ENCODE measurements at regions not wholly inside any gene's neighbourhood (a gene's known extent, or its start where the extent isn't known, plus 50 kb on each side); places are given as distances from the start of the nearest gene placed in this dataset.
A peak's percentile ranks its signal among the peaks of the same experiment; 100 is the strongest.

DNA sequence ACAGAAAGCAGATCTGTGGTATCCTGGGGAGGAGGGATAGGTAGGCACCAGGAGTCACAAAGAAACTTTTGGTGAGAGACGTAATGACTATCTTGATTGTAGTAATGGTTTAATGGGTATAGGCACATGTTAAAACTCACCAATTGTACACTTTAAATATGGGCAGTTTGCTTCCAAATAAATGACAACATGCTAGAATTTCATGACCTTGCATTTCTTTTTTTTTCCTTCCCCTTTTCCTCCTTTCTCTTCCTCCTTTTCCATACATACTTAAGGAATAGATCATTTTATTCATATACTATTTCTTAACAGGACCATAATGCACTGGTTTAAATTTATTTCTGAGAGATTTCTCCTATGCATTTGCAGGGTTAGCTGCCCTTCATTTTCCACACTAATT, 341.8 kb downstream of the TMEM182 start:
- DNase-seq = no peak

DNA sequence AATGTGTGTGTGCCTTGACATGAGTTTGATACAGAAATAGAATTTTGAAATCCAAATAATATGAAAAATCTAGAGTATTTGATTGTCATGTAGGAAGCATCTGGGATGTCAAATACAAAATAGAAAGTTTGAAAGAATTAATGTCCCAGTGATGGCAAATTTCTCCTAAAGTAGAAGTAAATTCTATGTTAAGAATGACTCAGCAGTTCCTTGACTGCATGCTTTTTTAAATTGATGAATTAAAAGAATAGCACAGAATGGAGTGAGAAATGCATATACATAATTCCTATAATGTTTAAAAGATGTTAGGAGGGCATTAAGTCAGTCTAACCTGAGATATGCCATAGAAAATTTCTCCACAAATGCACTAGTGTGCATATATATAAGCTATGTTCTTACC, 357.5 kb downstream of the TMEM182 start:
- DNase-seq = no peak

DNA sequence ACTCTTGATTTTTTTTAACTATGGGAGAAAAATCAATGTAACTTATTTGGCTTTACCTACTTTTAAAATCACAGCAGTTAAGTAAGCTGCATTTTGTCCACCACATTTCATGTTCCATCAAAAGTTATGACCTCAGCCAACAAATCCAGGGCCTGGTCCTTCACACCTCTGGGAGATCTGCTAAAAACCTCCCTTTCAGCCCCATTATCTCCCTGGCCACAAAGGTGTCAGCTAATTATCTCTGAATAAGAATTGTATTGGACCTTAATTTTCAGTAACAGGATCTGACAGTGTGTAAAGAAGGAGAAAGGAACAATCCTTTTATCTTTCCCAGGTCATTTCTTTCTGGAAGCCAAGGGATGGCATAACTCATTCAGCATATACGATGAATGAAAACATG, 359.3 kb downstream of the TMEM182 start:
- no peak for DNase-seq

DNA sequence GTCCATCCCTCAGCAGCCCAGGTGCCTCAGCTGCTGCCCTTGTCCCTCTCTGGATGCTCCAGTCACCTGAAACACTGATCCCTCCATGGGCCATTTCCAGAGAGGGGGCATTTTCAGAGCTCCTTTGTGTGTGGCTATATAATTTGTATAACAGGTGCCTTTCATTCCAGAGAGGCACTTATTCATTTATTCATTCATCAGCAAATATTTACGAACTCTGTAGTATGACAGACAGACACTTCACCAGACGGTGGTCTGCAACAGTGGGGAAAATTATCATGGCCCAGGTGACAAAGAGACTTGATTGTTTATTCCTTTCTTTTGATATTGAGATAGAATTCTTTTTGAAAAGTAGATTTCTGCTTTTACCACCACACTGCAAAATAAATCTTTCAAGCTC, 361.7 kb downstream of the TMEM182 start:
- no peak for DNase-seq

DNA sequence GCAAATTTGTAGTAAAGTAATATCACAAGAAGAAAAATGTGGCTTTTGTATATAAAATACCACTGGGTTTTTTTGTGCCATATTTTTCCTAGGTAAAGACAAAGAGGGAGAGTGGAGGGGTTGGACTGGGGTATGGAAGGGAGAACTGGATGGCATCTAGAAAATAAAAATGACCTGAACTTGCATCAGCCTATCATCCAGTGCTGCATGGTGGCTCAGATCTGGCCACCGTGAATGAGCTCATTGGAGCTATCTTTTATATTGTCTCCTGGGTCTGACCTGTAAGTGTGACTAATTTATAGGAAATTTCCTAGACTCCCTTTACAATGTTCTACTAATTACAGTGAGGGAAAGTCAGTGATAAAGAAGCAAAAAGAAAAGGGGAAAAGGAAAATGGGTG, 369.0 kb downstream of the TMEM182 start:
- DNase-seq = no peak

DNA sequence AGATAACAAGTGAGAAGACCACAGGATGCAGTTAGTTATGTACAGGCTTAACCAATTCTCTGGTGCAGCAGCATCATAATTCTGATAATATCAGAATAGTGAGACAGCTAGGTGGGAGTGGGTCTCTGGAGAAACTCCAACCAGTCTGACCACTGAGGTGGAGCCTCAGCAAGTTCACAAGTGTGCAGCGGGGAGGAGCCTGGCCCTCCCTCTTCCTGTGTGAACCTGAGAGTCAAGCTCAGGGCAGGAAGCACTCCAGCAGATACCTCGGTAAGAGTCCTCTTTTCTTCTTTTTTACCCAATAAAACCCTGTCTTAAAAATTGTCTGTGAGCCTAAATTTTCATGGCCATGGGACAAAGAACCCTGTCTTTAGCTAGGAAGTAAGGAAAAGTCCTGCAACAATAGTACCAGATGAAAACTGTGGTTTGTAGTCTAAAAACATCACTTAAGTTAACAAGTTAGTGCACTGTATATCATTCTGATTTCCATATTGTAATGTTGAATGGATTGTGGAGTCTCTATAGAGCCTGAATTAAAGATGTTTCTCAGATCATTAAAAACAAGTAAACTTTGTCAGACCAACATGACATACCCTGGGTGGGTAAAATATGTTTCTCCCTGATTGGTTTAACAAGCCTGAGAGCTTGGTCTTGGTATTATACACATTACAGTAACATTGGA, 370.8 kb downstream of the TMEM182 start:
- DNase-seq = no peak

DNA sequence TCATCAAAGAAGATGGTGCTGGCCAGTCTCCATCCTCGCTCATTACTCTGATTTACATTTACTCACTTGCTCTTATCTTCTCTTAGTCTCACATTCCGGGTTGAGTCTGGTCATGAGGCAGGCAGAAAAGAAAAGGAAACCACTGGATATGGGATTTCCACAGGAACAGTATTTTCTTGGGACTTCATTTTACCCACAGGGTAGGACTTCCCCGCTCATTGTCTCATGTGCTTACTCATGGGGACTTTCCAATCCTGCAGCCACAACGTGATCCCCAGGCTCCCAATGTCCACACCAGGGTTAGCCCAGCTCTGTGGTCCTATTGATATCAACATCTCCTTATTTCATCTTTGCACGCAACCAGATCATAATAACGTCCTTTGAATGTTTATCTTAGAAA, 373.8 kb downstream of the TMEM182 start:
- no peak for DNase-seq

DNA sequence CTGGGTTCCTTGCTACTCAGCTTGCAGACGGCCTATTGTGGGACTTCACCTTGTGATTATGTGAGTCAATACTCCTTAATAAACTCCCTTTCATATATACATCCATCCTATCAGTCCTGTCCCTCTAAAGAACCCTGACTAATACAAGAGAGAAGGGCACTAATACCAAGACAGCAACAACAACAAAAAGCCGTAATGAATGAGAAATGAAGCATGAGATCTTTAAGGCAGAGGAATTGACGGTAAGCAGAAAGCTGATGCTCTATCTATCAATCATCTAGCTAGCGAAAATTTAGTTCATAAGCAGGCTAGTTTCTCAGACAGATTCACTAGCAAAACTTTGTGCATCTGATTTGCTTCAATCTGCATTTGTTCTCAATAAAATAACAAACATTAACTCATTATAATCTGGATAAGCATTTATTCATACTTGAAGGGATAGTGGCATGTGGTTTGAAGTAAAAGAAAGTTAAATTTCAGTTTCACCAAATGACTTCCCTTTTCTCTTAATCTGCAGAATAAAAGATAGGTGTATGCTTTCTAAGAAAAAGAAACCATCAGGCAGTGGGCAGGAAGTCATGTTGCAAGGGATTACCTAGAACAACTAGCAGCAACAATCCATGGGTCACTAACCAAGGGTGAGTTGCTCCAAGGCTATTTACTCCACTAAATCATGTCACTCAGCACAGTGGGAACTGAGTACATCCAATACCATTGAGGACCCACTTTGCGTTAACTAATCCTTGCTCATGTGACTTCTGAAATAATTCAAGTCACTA, 376.5 kb downstream of the TMEM182 start:
- DNase-seq = no peak

DNA sequence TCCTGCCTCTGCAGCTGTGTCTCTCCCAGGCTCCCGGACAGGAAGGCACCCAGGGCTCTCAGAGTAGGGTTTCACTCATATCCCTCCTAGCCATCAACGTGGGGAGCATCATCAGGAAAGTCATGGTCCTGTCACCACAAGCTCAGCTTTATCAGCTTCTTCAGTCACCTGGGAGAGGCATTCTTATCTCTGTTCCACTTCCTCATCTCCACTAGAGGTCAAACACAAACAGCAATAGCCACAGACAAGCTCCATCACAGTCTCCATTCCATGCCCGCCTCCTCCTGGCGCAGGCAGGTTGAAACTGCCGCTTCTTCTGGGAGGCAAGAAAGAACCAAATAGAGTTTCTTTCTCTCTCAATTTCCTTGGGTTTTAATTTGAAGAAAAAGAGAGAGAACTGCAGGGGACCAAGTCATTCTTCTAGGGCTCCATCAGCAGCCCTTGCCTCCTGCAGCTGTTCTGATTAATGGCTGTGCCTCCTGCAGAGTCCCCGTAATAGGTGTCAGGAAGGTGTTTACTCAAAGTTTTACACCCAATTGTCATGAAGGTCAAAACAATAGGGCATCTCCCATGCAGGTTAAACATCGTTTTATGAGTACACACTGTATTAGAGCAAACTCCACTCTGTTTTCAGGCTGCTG, 377.9 kb downstream of the TMEM182 start:
- no peak for DNase-seq

DNA sequence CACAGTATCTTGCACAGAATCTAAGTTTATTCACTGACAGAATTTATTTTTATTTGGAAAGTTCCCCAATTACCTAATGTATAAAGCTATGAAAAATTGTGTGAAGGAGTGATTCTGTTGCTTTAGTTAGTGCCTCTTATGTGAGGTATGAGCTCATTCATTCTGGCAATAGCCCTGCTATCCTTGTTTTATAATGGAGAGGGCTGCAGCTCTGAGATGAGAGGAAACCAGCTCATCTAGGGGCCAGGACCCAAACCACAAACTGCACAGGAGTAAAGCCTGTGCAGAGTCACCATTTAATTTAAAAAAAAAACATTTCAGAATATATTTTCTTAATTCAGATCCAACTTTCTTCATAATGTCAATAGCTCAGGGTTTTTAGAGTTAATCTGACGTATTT, 383.0 kb downstream of the TMEM182 start:
- no peak for DNase-seq

DNA sequence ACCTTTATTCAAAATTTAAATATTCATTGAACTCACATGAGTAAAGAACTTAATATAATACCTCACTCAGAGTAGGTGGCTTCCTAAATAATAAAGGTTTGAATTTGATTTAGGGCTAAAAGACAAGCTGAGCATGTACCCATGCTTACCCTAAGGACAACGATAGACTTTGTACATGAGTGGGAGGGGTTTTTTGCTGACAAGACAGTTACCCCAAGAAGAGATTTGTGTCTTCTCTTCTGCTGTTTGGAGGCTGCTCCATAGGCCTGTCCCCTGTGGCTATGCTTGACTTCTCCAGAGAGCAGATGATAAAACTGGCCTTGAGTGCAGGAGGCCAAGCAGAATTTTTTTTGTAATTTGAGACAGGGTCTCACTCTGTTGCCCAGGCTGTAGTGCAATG, 383.9 kb downstream of the TMEM182 start:
- DNase-seq = no peak

DNA sequence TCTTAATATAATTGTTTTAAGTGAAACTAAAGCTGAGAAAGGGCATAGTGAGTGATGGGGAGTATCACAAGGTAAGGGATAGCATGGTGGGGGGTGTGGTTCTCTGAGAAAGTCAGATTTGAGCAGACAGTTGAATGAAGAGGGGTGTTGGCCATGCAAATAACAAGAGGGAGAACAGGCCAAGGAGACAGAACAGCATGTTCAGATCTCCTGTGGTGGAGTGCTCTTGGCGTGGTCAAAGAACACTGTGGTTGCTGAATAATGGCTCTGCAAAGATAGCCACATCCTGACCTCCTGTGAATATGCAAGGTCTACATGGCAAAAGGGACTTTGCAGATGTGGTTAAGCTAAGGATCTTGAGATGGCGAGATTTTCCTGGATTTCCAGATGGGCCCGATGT, 389.2 kb downstream of the TMEM182 start:
- no peak for DNase-seq

DNA sequence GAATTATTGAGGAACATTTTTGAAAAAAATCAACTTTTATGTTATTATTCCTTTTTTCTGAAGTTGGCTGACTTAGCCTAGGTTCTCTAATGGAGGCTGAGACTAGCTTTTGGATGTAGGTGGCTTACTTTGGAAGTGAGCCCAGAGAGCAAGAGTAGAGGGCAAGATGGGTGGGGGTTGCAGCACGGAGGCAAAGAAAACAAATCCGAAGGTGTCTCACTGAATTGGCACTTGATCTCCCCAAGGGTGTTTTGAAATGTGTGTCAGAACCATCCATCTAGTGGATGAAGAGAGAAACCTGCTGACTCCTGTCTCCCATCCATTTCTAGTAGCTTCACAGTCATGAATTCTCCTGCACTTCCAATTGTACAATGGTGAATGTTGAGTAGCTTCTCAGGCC, 390.7 kb downstream of the TMEM182 start:
- no peak for DNase-seq

DNA sequence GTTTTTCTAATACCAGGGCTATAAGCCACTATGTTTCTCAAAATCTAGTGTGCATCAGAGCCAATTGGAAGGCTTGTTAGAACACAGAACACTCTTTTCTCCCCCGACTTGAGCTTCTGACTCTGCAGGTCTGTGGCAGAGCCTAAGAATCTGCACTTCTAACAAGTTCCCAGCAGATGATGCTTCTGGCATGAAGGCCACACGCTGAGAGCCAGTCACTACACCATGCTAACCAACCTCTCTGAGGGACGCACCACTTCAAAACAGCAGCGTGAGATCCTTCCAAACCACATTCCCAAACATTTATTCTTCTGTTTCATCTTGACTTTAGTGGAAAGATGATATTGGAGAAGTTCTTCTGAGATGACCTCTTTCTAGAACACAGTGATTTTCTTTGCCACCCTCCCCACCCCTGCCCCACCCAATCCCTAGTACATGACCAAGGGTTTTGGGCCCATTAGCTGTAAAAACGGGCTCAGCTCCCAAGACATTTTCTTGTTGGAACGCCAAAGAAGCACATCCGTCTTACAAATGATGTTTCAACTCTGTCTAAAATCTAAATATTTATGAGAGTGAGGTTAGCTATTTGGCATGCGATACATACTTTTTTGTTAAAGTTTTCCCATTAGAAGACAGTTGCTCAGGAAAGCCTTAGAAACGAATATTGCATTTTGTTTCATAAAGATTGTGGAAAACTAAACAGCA, 391.9 kb downstream of the TMEM182 start:
- no peak for DNase-seq

DNA sequence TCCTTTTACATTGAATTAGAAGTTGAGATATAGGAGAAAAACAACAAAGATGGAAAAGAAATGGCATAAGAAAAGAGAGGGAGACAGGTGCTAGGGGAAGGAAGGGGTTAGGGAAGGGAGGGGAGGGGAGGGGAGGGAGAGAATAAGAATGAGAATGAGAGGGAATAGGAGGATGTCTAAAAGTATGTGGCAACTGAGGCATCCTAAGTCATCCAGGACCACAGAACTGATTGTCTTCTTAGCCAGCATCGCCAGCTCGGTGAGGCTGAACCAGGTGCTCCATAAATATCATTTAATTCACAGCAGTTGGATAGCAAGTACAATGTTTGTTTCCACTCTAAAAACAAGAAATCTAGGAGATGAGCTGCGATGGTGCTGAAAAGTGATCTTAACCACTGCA, 393.5 kb downstream of the TMEM182 start:
- no peak for DNase-seq

DNA sequence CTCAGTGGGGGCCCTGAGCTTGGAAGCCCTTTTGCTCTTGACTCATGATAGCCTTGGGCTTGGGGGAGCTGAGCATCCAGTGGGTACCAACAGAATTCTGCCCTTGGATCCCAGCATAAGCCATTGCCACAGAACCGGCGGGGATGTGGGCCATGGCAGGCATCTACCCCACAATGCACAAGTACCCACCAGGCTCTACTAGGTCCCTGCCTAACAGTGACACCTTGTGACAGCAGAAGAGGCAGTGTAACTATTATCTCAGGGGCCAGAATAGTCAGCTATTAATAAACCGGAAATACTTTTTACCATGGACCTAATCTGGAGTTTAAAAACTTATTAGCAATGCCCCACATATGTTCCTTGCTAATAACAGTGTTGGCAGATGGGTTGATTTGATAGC, 397.2 kb downstream of the TMEM182 start:
- no peak for DNase-seq

DNA sequence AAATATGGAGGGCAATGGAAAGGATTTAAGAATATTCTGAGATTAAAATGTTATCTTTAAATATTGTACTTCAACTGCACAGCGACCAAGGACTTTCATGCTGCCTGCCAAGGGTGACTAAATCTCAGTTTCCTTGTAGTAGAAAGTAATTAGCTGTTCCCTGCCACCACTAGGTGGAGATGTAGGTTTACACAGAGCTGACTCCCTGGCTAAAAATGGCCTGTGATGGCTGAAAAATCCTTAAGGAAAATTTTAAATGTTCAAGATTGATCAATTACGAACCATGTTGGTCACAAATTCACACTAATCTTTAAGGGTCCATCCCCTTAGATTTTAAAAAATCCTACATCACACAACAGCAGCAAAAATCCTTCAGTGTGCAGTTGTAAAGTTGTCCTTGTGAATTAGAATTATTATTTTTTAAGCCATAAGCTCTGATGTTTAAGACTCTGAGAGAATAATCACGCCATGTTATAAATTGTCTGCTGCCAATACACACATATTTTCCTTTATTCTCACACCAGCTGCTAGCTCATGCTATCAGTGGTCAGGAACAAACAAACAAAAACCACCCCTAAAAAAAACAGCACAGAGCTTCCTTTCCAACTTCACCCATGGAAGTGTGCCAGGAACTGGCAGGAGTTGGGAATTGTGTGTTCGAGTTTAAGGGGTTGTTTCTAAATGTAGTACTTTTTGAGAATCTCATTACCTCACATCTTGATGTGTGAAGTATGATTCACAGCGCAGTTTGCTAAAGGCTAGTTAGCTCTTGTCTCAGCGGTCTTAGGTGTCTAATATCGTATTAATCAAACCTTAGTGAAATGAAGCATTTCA, 399.8 kb downstream of the TMEM182 start:
- peak; percentile 42 to 68 for DNase-seq

DNA sequence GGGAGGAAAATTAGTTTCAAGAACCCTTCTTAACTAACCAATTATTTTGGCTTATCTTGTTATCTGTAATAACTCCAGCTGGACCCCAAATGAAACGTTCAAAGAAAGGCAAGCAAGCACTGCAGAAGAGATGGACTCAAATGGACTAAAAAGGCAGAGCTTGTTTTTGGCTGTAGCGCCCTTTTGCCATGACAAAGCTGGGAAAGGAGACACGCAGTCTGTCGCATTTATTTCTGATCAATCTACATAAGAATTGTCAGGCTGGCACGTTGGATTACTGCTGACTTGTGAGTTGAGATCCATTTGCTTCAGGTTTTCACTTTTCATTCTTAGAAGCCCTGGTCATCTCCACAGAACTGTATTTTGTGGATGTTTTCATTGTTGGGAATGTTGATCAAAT, 402.9 kb downstream of the TMEM182 start:
- DNase-seq = no peak

DNA sequence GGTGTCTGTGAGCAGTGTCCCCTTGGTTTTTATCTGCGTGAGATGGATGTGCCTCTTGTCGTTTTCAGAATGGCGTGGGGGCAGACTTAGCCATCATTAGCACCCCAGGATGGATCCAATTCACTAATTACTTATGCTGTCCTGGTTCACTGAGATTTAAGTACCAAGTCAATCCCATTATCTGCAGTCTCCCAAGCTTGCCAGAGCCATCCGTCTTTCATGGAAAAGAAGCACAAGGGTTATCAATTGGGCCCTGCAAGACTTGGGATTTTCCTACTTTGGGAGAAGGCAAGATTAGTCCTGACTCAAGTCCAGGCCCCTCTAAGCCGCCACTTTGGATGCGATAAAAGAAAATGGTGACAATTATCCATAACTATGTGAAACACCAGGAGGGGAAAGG, 404.0 kb downstream of the TMEM182 start:
- DNase-seq = no peak

DNA sequence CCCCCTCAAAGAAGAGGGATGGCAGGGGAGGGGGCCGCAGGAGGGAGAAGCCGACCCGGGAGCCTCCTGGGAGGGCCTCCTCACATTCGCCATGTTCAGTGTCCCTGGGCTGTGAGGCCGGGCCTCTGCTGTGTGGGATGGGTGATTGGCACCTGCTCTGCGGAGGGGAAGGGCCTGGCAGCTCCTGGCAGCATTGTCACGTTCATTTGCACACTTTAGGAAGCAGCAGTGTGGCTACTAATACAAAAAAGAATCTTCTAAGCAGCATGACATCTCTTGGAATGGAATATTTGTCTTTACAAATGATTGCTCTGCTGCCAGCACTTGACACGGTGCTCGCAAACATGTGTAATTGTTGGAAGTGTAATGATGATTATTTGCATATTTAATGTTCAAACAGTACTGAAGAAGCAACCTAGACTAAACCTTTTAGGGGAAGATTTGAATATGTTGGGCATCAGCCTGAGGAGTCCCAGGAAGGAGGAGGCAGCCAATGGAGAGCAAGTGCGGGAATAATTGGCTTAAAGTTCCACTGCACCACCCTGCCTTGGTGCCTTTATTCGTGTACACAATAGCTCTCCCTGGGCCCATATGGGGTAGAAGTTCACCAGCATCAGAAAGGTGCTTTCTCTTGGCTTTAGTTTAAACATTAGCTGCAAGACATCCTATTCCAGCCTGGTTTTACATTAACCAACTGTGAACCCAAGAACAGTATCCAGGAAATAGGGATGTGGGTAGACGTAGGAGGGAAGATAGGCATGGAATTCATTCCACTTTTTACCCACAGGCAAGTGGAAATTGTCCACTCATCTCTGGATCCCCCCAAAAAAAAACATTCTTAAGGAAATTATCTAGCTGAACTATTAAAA, 404.9 kb downstream of the TMEM182 start:
- DNase-seq = no peak

DNA sequence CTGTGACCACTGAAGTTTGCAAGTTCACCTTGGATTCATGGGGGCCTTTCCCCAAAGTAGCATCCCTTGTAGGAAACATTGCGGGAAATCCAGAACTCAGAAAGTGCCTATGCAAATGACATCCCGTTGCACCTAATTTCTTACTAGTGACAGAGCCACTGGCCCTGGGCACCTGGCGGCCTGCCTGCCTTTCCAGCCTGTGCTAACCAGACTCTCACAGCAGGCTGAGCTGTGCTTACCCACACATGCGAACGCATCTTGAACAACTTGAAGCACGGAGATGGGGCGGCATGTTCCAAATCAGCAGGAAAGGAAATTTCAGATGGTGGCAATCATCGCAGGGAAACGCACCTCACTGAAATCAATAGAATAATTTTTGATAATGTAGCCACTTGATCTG, 405.8 kb downstream of the TMEM182 start:
- DNase-seq = no peak

DNA sequence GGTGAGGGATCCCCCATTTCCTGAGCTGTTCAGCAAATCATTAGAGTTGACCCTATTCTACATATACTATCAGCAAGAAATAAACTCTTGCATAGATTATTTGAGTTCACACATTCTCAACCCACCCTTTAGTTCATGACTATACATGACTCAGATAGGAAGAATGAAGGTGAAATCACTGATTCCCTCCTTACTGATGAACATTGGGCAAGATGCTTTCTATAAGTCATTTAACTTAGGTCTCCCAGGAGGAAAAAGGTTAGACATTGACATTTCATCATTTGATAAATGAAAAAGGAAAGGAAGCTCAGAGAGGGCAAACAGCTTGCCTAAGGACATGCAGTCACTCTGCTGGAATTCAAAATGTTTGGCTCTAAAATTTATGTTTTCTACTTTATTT, 408.0 kb downstream of the TMEM182 start:
- DNase-seq = no peak
